Left lung (tissue), 4 donors: ENCODE measurements at regions not wholly inside any gene's neighbourhood (a gene's known extent, or its start where the extent isn't known, plus 50 kb on each side); places are given as distances from the start of the nearest gene placed in this dataset.

ENCODE experiments used
- ATAC-seq: fragments of 200-7000 bp; cut with Tn5 transposase; one replicate; pipeline ENCODE4 v1.9.1; 2020; ENCODE audit warnings: moderate library complexity
- DNase-seq, 4 donors: peaks; one replicate each; pipeline ENCODE4 v3.0.0-alpha.2; 2013 to 2020
- H3K27ac ChIP-seq, 2 donors: fragments of 200-600 bp; sonication (generic) in 1 of 2; one replicate each; pipeline versions ENCODE4 v1.5.0 to v1.8.0; 2020 to 2021
- H3K27me3 ChIP-seq, 2 donors: fragments of 200-600 bp; sonication (generic) in 1 of 2; one replicate each; pipeline versions ENCODE4 v1.5.0 to v1.8.0; 2020 to 2021
- H3K36me3 ChIP-seq, 2 donors: fragments of 200-600 bp; sonication (generic) in 1 of 2; one replicate each; pipeline versions ENCODE4 v1.5.0 to v1.8.0; 2020 to 2021
- H3K4me1 ChIP-seq, 2 donors: fragments of 200-600 bp; one replicate each; pipeline ENCODE4 v1.8.0; 2021
- H3K4me3 ChIP-seq, 2 donors: fragments of 200-600 bp; sonication (generic) in 1 of 2; one replicate each; pipeline versions ENCODE4 v1.5.0 to v1.8.0; 2020 to 2021; ENCODE audit warnings: mild to moderate bottlenecking in 1 of 2
- H3K9me3 ChIP-seq, 2 donors: fragments of 200-600 bp; sonication (generic) in 1 of 2; one replicate each; pipeline versions ENCODE4 v1.5.0 to v1.8.0; 2020 to 2021
- intact Hi-C, 2 donors: fragments of 100-400 bp; cut with DNase I; formaldehyde crosslinking; loops; one replicate each; pipeline versions ENCODE4 v1.11.2 to v1.14.2; 2022
- TF ChIP-seq, protein P1 (sequence below), 2 donors: fragments of 200-600 bp; sonication (generic) in 1 of 2; IDR thresholded peaks; one replicate each; pipeline versions ENCODE4 v1.5.0 to v1.8.0; 2021; ENCODE audit warnings: antibody characterized with exemption in 2 of 2
- donor health status: DM: no; HTN: yes; CAD: no.
- donor health status: DM: no; HTN: no; CAD: no.

DNA sequence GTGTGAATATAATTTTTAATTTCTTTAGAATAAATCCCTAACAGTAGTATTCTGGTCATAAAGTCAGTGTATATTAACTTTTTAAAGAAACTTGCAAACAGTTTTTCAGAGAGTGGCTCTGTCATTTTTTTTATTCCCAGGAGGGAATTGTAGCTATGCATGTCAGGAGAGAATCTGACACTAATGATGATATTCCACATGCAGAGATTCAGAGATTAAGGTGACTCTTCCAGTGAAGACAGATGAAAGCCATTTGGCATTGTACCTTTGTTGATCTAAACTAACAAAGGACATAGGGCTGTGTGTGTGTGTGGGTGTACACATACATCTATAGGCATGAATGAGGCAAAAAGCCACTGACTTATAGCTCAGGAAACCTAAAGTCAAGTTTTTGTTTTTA, 99.9 kb downstream of the TNFSF13B start:
- DNase-seq (no peak), ATAC-seq (no peak)
- H3K36me3 ChIP-seq, result no peaks in the 10 kb centered on the region
- peak overlapping the region in 1 of 2 donors; percentile 89 for H3K27ac ChIP-seq
- intact Hi-C loops, result no loop called here
- TF ChIP-seq, protein P1, sequence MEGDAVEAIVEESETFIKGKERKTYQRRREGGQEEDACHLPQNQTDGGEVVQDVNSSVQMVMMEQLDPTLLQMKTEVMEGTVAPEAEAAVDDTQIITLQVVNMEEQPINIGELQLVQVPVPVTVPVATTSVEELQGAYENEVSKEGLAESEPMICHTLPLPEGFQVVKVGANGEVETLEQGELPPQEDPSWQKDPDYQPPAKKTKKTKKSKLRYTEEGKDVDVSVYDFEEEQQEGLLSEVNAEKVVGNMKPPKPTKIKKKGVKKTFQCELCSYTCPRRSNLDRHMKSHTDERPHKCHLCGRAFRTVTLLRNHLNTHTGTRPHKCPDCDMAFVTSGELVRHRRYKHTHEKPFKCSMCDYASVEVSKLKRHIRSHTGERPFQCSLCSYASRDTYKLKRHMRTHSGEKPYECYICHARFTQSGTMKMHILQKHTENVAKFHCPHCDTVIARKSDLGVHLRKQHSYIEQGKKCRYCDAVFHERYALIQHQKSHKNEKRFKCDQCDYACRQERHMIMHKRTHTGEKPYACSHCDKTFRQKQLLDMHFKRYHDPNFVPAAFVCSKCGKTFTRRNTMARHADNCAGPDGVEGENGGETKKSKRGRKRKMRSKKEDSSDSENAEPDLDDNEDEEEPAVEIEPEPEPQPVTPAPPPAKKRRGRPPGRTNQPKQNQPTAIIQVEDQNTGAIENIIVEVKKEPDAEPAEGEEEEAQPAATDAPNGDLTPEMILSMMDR (IDR thresholded peaks at IDR 0.05), result no peak
- H3K9me3 ChIP-seq, result no peaks in the 10 kb centered on the region
- H3K4me3 ChIP-seq, result no peak overlapping the region
- no peaks in the 10 kb centered on the region for H3K4me1 ChIP-seq
- H3K27me3 ChIP-seq, result no peaks in the 10 kb centered on the region

DNA sequence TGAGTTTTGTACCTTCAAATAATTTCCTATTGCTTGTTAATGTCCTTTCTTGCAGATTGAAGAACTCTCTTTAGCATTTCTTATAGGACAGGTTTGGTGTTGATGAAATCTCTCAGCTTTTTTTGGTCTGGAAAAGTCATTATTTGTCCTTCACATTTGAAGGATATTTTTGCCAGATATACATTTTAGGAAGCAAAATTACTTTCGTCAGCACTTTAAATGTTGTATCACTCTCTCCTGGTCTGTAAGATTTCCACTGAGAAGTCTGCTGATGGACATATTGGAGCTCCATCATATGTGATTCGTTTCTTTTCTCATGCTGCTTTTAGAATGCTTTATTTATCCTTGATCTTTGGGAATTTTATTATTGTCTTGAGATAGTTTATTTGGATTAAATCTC, 105.5 kb downstream of the TNFSF13B start:
- no peaks in the 10 kb centered on the region for H3K4me1 ChIP-seq
- no peak overlapping the region for H3K27ac ChIP-seq
- TF ChIP-seq, protein P1 (IDR thresholded peaks at IDR 0.05), result no peak
- H3K9me3 ChIP-seq, result peaks cover 0 to 4% of the 10 kb centered on the region in 2 donors
- no peaks in the 10 kb centered on the region for H3K36me3 ChIP-seq
- ATAC-seq (no peak), DNase-seq (no peak)
- H3K27me3 ChIP-seq, result no peaks in the 10 kb centered on the region
- H3K4me3 ChIP-seq, result no peak overlapping the region
- intact Hi-C loops, result no loop called here

DNA sequence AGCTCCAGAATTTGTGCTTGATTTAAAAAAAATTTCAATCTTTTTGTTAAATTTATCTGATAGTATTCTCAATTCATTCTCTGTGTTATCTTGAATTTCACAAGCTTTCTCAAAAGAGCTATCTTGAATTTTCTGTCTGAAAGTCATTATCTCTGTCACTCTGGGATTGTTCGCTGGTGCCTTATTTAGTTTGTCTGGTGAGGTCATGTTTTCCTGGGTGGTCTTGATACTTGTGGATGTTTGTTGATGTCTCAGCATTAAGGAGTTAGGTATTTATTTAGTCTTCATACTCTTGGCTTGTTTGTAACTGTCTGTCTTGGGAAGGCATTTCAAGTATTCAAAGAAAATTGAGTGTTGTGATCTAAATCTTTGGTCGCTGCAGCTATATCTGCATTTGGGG, 106.3 kb downstream of the TNFSF13B start:
- no peak overlapping the region for H3K4me3 ChIP-seq
- no peaks in the 10 kb centered on the region for H3K27me3 ChIP-seq
- no peaks in the 10 kb centered on the region for H3K4me1 ChIP-seq
- DNase-seq (no peak), ATAC-seq (no peak)
- intact Hi-C loops, result no loop called here
- peaks cover 0 to 4% of the 10 kb centered on the region in 2 donors for H3K9me3 ChIP-seq
- H3K36me3 ChIP-seq, result no peaks in the 10 kb centered on the region
- TF ChIP-seq, protein P1 (IDR thresholded peaks at IDR 0.05), result no peak
- no peak overlapping the region for H3K27ac ChIP-seq

DNA sequence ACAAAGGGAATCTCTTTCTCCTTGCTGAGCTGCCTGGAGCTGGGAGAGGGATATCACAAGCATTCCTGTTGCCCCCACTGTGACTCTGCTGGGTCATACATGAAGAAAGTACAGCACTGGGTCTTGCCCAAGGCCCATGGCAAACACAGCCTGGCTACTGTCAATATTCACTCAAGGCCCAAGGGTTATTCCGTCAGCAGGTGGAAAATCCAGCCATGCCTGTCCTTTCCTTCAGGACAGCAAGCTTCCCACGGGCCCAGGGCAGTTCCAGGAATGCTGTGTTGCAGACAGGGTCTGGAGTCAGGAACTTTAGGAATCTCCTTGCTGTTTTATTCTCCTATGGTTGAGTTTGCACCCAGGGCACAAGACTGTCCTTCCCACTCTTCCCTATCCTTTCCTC, 106.8 kb downstream of the TNFSF13B start:
- no peaks in the 10 kb centered on the region for H3K27me3 ChIP-seq
- H3K36me3 ChIP-seq, result no peaks in the 10 kb centered on the region
- no peak overlapping the region for H3K27ac ChIP-seq
- intact Hi-C loops, result no loop called here
- TF ChIP-seq, protein P1 (IDR thresholded peaks at IDR 0.05), result no peak
- ATAC-seq (no peak), DNase-seq (no peak)
- H3K4me1 ChIP-seq, result no peaks in the 10 kb centered on the region
- H3K4me3 ChIP-seq, result no peak overlapping the region
- peaks cover 0 to 4% of the 10 kb centered on the region in 2 donors for H3K9me3 ChIP-seq

DNA sequence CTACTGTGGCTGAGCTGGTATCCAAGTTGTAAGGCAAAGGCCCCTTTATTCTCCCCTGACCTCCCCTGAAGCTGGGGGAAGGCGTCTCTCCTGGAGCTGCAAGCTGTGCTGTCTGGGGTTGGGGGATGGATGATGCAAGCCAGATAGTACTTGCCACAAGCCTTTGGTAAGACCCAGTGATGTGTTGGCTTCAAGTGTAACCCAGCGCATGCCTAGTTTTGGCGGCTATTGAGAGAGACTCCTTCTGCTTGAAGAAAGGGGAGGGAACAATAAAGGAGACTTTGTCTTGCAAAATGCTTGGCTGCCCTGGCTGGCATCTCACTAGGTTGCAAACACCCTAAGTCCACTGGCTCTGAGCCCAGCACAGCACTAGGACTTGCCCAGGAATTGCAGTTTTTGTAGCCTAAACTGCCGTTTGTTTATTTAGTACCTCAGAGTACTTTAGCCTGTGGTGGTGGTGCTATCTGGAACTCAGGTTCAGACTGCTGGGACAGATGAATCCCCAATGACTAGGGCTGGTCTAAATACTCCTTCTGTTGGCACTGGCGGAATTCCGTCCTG, 108.2 kb downstream of the TNFSF13B start:
- no peaks in the 10 kb centered on the region for H3K27me3 ChIP-seq
- ATAC-seq, result no peak
- no peak for DNase-seq
- H3K9me3 ChIP-seq, result peaks cover 0 to 4% of the 10 kb centered on the region in 2 donors
- H3K27ac ChIP-seq, result no peak overlapping the region
- no peak overlapping the region for H3K4me3 ChIP-seq
- TF ChIP-seq, protein P1 (IDR thresholded peaks at IDR 0.05), result no peak
- H3K36me3 ChIP-seq, result no peaks in the 10 kb centered on the region
- H3K4me1 ChIP-seq, result no peaks in the 10 kb centered on the region
- intact Hi-C loops, result no loop called here
